OCI-M1 (cell line): ENCODE measurements at regions not wholly inside any gene's neighbourhood (a gene's known extent, or its start where the extent isn't known, plus 50 kb on each side); places are given as distances from the start of the nearest gene placed in this dataset.

ENCODE experiments used
- DNase-seq: peaks from one replicate; lab custom pipeline; 2025; lab: John Stamatoyannopoulos, UW

- no peak for DNase-seq
Observed at GRCh38 chr18:55166260-55166598, 207.0 kb upstream of the CCDC68 start.

DNA sequence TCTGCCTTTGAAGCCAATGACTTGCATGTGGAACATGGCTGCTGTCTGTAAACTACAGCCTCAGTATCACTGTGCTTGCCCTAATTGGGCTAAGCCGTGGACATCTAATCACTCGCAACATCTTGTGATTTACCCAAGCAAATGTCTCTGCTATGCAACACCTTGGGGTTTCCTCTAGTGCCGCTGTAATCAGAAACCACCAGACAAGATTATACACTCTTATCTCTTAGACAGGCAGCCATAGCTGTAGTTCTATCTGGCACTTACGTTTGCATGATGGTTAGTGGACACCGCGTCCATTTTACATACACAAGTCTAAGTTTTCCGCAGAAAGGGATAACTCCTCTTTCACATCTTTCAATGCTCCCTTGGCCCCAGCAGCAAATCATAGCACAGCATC is 204.3 kb upstream of the CCDC68 start:
- peak; percentile 79 for DNase-seq

DNA sequence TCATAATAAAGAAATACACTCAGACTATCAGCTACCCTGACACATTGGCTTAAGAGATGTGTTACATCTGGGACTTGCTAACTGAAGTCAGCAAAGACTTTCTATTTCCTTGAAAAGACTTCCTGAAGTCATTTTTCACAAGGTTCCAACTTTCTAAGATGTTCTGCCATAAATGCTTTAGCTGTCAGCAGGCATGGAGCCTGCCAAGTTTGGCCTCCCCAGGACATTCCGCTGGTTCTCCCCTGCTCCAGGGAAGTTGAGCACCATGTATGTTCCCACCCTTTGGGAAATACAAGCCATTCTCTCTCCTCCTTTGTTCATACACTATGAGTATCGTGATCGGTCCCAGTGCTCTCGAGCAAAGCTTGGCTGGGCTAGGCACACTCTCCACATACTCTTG is 202.7 kb upstream of the CCDC68 start:
- DNase-seq, result no peak

DNA sequence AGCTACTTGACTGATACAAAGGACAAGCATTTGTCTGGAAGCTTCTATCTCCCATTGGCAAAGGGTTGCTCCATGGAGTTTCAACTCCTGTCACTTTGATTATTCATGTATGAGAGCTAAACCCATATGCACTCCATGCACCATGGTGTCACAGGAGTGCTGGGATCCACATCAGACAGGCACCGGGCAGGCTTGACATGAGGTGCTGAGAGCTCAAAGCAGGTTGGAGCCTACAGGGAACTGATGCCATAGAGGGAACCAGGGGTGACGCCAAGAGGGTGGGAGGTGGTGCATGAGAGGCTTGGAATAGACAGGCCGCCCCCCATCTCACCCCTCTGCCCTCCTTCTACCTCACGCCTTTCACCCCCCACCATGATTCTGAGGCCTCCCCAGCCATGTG is 199.8 kb upstream of the CCDC68 start:
- DNase-seq, result no peak

DNA sequence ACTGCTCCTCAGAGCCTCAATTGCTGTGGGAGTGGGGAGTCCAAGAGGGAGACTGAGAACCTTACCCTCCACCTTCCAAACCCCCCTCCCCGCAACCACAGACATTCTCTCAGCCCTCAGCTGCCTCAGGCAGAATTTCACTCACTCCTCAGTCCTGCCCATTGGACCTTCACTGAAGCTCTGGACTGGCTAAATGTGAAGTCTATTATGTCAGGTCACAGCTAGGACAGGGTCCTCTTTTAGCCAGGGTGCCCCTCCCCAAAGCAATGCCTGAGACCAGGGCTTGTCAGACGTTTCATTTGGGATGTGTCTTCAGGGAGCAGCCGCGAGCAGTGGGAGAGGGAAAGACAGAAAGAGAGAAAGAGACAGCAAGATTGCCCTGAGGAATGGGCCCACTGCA is 199.3 kb upstream of the CCDC68 start:
- DNase-seq, result no peak

DNA sequence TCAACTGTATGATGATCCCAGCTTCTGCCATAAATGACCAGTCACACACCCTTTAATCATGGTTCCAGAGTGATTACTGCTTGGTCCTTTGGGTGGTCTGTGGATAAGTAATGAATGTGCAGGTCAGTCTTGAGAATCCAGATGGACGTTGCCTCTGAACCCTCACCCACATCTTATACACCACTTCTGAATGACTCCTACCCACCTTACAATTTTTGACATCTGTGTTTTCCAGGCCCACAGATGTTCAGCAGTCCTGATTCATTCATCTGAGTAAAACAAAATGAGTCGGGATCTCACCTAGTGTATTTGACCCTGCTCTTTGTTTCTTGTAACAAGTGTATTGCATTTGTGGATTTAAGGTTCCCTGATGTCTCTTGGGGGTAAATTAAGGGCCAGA is 194.1 kb upstream of the CCDC68 start:
- no peak for DNase-seq

DNA sequence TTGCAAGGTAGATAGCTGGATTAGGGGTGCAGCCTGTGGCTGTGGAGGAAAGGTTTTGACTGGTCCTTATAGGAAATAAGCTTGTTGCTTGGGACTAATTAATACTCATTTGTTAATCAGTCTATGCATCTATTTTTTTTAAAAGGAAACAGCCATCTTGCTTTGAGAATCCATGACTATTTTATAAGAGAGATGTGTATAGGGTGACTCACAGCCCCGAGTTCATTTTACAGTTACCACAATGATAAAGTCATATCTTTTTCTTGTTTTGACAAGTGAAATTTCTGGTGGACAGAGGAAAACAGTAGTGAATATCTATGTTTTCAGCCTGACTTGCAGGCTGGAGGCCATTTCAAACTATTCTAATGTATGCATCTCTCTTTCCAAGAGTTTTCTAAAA is 193.5 kb upstream of the CCDC68 start:
- DNase-seq, result peak; percentile 22

- DNase-seq, result no peak
Observed at GRCh38 chr18:55149994-55150393, 190.7 kb upstream of the CCDC68 start.

- DNase-seq, result no peak
Observed at GRCh38 chr18:55147791-55148190, 188.5 kb upstream of the CCDC68 start.

- DNase-seq, result no peak
Observed at GRCh38 chr18:55144193-55144930, 185.1 kb upstream of the CCDC68 start.

- no peak for DNase-seq
Observed at GRCh38 chr18:55142410-55142809, 183.1 kb upstream of the CCDC68 start.

DNA sequence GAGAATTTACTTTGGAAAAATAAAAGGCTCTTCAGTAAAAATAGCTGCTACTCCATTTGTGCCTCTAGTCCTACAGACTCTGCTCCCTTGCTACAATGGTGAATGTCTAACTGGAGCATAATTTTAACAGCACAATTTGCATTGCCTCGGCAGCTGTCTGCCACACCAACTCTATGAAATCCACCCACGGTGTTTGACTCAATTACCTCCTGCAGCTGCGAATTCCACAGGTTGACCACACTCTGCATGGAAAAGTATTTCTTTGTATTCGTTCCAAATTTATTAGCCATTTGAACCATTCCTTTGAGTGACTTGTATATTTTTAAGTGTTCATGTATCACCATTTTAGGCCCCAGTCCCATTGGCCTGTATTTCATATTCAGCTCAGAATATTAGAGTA is 182.1 kb upstream of the CCDC68 start:
- no peak for DNase-seq

DNA sequence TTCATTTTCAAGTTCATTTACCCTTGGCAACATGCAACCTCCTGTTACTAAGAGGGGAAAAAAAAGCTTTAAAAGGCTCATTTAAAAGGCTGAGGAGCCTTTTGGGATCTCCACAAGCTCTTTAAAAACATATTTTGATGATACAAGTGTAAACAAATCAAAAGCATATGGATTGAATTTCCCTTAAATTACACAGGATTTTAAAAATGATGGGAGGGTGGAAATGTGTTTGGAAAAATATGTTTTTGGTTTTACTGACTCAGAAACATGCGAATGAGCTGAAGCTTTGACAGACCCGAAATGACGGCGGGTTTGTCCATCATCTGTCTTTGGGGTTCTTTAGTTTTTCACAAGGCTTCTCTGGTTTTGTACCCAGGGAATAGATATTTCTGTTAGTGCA is 180.6 kb upstream of the CCDC68 start:
- no peak for DNase-seq

GRCh38 chr18:55139307-55139706 is 180.0 kb upstream of the CCDC68 start:
- DNase-seq, result no peak

DNA sequence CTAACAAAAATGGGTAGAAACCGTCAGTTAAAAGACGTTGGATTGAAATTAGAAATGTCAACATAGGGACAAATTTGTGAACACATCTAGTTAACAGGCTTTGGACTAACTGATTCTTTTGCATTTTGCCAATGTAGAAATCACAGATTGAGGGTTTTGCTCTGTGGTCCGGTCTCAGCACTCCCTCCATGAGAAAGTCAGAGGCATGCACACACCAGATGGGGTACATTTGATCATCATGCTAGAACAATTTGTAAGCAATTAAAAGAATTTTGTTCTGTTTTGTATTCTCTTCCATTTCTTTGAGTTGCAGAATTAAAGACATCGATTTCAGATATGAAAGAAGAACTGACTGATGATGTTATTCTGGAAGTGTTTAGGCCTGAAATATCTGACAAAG is 179.1 kb upstream of the CCDC68 start:
- DNase-seq, result no peak

DNA sequence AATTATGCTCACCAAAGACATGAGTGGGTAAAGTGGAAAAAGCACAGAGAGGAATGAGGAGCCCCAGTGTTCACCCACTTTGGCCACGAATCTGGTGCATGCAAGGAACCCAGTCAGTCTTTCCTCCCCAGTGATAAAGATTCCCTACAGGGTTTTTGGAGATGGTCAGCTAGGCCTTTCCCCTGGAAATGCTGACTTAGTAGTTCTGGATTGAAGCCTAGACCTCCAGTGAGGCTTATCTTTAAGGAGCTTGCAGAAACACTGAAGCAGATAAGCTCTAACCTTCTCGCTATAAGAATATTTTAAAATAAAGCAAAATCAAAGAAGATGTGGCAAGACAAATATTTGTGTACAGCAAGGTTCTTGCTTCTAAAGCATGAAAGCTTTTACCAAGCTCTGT is 178.3 kb upstream of the CCDC68 start:
- DNase-seq, result no peak

- DNase-seq, result no peak
Observed at GRCh38 chr18:55136864-55137263, 177.6 kb upstream of the CCDC68 start.

- DNase-seq, result no peak
Observed at GRCh38 chr18:55136258-55136657, 177.0 kb upstream of the CCDC68 start.

GRCh38 chr18:55133378-55133777 is 174.1 kb upstream of the CCDC68 start:
- no peak for DNase-seq

DNA sequence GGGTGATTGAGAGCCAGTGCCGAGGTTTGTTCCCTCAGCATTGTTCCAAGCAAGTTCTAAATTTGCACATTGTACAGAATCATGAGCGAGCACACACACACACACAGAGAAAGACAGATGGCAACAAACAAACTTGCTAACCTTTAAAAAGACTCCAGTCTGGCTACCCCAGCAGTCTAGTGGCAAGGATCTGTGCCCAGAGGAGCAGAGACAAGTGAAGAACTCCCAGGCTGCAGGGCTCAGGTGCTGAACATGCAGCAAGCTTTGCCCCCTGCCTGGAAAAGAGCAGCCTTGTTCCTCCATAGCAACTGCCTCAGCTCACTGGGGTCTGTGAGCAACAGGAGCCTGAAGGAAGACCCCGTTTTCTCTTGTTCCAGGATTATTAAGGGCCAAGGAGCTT is 169.2 kb upstream of the CCDC68 start:
- no peak for DNase-seq

DNA sequence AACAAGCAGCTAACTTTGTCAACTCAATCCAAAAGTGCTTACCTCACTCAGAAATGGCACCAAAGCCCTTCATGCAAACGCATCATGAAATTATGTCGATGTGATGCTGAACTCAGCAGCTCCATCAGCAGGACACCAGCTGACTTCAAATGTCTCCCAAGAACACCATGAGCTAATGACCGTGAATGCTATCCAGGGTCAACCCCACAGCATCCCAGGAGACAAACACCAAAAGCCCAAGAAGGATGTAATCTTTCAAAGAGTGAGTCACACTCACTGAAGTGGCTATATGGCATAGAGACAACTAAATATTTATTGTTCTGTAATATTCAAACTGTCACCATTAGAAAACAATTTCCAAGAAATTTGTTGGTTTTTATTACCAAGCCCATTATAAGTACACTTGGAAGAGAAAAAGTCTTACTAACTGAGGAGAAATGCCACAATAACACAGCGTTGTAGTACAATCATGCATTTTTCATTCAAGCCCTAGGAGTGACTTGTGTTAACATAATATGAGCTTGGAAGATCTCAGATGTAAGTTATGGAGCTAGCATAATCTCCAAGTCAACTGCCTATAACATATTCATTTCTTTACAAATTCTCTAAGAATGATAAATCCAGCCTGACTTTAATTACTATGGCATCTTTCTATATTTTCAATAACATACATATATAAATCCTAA is 165.0 kb upstream of the CCDC68 start:
- DNase-seq, result no peak

- no peak for DNase-seq
Observed at GRCh38 chr18:55123361-55123760, 164.1 kb upstream of the CCDC68 start.

DNA sequence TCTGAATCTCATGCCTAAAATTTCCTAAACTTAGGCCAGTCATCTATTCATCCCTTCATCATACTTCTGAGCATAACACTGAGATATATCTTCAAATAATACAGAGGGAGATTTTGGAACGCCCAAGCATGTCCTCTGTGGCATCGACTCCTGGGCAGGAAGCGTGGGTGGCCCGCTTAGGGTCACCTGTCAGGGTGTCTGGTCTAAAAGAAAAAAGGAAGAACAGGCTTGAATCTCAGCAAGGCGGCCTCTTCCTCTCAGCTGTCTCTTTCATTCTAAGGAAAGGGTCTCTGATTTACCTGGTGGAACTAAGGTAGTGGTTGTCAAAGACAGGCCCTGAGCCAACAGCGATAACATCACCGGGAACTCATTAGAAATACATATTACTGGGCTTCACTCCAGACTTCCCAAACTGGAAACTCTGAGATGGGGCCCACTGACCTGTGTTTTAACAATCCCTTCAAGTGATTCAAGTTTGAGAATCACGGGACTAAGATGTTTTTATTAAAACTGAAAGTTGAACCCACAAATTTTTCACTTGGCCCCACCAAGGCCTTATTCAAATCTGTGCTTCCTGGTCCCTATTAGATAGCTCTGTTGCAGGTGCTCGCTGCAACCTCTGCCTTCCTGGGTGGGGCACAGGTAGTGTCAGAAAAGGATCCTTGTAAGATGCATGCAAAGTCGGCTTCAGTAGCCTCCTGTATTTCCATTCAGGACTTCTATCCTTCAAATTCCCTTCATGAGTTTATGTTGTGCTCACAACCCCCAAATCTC is 162.3 kb upstream of the CCDC68 start:
- DNase-seq, result no peak
